ENCODE measurements at regions not wholly inside any gene's neighbourhood (a gene's known extent, or its start where the extent isn't known, plus 50 kb on each side); places are given as distances from the start of the nearest gene placed in this dataset.

GRCh38 chr9:116088396-116088795 is 65.2 kb upstream of the PAPPA start:
- no peak for DNase-seq (ENCODE audit: low read depth in 3 of 3, low spot score in 2 of 3)

GRCh38 chr9:116090030-116090770 is 63.4 kb upstream of the PAPPA start:
- no peak for DNase-seq (ENCODE audit: low read depth in 3 of 3, low spot score in 2 of 3)

GRCh38 chr9:116094846-116095245 is 58.7 kb upstream of the PAPPA start:
- DNase-seq (ENCODE audit: low read depth in 3 of 3, low spot score in 2 of 3): no peak

GRCh38 chr9:116095403-116095802 is 58.2 kb upstream of the PAPPA start:
- DNase-seq (ENCODE audit: low read depth in 3 of 3, low spot score in 2 of 3): no peak

- no peak for DNase-seq (ENCODE audit: low read depth in 3 of 3, low spot score in 2 of 3)
Measured at GRCh38 chr9:116096046-116096445, 57.5 kb upstream of the PAPPA start.

GRCh38 chr9:116096853-116097252 is 56.7 kb upstream of the PAPPA start:
- DNase-seq (ENCODE audit: low read depth in 3 of 3, low spot score in 2 of 3): no peak

GRCh38 chr9:116098476-116098875 is 55.1 kb upstream of the PAPPA start:
- DNase-seq (ENCODE audit: low read depth in 3 of 3, low spot score in 2 of 3): no peak

- DNase-seq (ENCODE audit: low read depth in 3 of 3, low spot score in 2 of 3): no peak
Measured at GRCh38 chr9:116099821-116100220, 53.8 kb upstream of the PAPPA start.

GRCh38 chr9:116100711-116101121 is 52.9 kb upstream of the PAPPA start:
- DNase-seq (ENCODE audit: low read depth in 3 of 3, low spot score in 2 of 3): no peak

- DNase-seq (ENCODE audit: low read depth in 3 of 3, low spot score in 2 of 3): no peak
Measured at GRCh38 chr9:116101516-116101915, 52.1 kb upstream of the PAPPA start.

GRCh38 chr9:116102596-116102995 is 51.0 kb upstream of the PAPPA start:
- DNase-seq (ENCODE audit: low read depth in 3 of 3, low spot score in 2 of 3): no peak
